Left lung (tissue), 4 donors: ENCODE measurements at regions not wholly inside any gene's neighbourhood (a gene's known extent, or its start where the extent isn't known, plus 50 kb on each side); places are given as distances from the start of the nearest gene placed in this dataset.
A peak's percentile ranks its signal among the peaks of the same experiment; 100 is the strongest.

Experiments used
- ATAC-seq: fragments of 200-7000 bp; cut with Tn5 transposase; one replicate; pipeline ENCODE4 v1.9.1; 2020; ENCODE audit warnings: moderate library complexity
- DNase-seq, 4 donors: peaks; one replicate each; pipeline ENCODE4 v3.0.0-alpha.2; 2013 to 2020
- H3K27ac ChIP-seq, 2 donors: fragments of 200-600 bp; sonication (generic) in 1 of 2; one replicate each; pipeline versions ENCODE4 v1.5.0 to v1.8.0; 2020 to 2021
- H3K27me3 ChIP-seq, 2 donors: fragments of 200-600 bp; sonication (generic) in 1 of 2; one replicate each; pipeline versions ENCODE4 v1.5.0 to v1.8.0; 2020 to 2021
- H3K36me3 ChIP-seq, 2 donors: fragments of 200-600 bp; sonication (generic) in 1 of 2; one replicate each; pipeline versions ENCODE4 v1.5.0 to v1.8.0; 2020 to 2021
- H3K4me1 ChIP-seq, 2 donors: fragments of 200-600 bp; one replicate each; pipeline ENCODE4 v1.8.0; 2021
- H3K4me3 ChIP-seq, 2 donors: fragments of 200-600 bp; sonication (generic) in 1 of 2; one replicate each; pipeline versions ENCODE4 v1.5.0 to v1.8.0; 2020 to 2021; ENCODE audit warnings: mild to moderate bottlenecking in 1 of 2
- H3K9me3 ChIP-seq, 2 donors: fragments of 200-600 bp; sonication (generic) in 1 of 2; one replicate each; pipeline versions ENCODE4 v1.5.0 to v1.8.0; 2020 to 2021
- CTCF ChIP-seq, 2 donors: fragments of 200-600 bp; sonication (generic) in 1 of 2; IDR thresholded peaks; one replicate each; pipeline versions ENCODE4 v1.5.0 to v1.8.0; 2021; ENCODE audit warnings: antibody characterized with exemption in 2 of 2
- intact Hi-C, 2 donors: fragments of 100-400 bp; cut with DNase I; formaldehyde crosslinking; loops; one replicate each; pipeline versions ENCODE4 v1.11.2 to v1.14.2; 2022
- donor health status: DM: no; HTN: yes; CAD: no.
- donor health status: DM: no; HTN: no; CAD: no.

GRCh38 chr2:116948258-116948657 is 866.2 kb upstream of the DDX18 start:
- ATAC-seq (no peak), DNase-seq (no peak)
- intact Hi-C loops = no loop called here
- Histone ChIP-seq H3K27me3 (no peaks in the 10 kb centered on the region), H3K36me3 (no peaks in the 10 kb centered on the region), H3K4me3 (no peak overlapping the region), H3K4me1 (no peaks in the 10 kb centered on the region), H3K27ac (no peak overlapping the region), H3K9me3 (peaks cover 0 to 12% of the 10 kb centered on the region in 2 donors)
- TF ChIP-seq CTCF (IDR thresholded peaks at IDR 0.05) = no peak

GRCh38 chr2:116949249-116949648 is 865.2 kb upstream of the DDX18 start:
- intact Hi-C loops = no loop called here
- TF ChIP-seq CTCF (IDR thresholded peaks at IDR 0.05) = no peak
- DNase-seq (no peak), ATAC-seq (no peak)
- H3K36me3 ChIP-seq = no peaks in the 10 kb centered on the region
- H3K4me3 ChIP-seq = no peak overlapping the region
- H3K4me1 ChIP-seq = no peaks in the 10 kb centered on the region
- H3K27ac ChIP-seq = no peak overlapping the region
- H3K27me3 ChIP-seq = no peaks in the 10 kb centered on the region
- H3K9me3 ChIP-seq = peaks cover 0 to 12% of the 10 kb centered on the region in 2 donors

DNA sequence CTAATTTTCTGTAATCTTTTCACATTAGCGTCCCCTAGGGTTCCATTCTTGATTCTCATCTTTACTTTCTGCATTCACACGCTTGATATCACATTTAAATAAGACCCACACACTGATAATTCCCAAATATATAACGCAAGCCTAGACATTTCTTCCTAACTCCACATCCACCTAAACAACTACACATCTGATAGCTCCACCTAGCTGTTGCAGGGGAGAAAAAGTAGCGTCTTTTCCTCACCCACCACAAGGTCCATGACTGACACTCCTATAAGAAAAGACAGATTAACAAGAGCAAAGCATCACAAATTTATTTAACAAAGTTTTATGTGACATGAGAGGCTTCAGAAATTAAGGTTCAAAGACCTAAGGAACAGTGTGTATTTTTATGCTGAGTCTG is 862.2 kb upstream of the DDX18 start:
- no peaks in the 10 kb centered on the region for H3K36me3 ChIP-seq
- no peak overlapping the region for H3K4me3 ChIP-seq
- ATAC-seq = no peak
- no peak for TF ChIP-seq CTCF (IDR thresholded peaks at IDR 0.05)
- peak in 1 of 4 donors; percentile 1 for DNase-seq
- H3K27ac ChIP-seq = no peak overlapping the region
- H3K9me3 ChIP-seq = peaks cover 0 to 37% of the 10 kb centered on the region in 2 donors
- H3K4me1 ChIP-seq = no peaks in the 10 kb centered on the region
- no peaks in the 10 kb centered on the region for H3K27me3 ChIP-seq
- intact Hi-C loops = no loop called here

GRCh38 chr2:116955646-116956045 is 858.8 kb upstream of the DDX18 start:
- H3K27ac ChIP-seq = no peak overlapping the region
- no peak for ATAC-seq
- no peaks in the 10 kb centered on the region for H3K27me3 ChIP-seq
- H3K4me1 ChIP-seq = no peaks in the 10 kb centered on the region
- TF ChIP-seq CTCF (IDR thresholded peaks at IDR 0.05) = no peak
- no peaks in the 10 kb centered on the region for H3K36me3 ChIP-seq
- intact Hi-C loops = no loop called here
- peaks cover 0 to 41% of the 10 kb centered on the region in 2 donors for H3K9me3 ChIP-seq
- no peak for DNase-seq
- H3K4me3 ChIP-seq = no peak overlapping the region

DNA sequence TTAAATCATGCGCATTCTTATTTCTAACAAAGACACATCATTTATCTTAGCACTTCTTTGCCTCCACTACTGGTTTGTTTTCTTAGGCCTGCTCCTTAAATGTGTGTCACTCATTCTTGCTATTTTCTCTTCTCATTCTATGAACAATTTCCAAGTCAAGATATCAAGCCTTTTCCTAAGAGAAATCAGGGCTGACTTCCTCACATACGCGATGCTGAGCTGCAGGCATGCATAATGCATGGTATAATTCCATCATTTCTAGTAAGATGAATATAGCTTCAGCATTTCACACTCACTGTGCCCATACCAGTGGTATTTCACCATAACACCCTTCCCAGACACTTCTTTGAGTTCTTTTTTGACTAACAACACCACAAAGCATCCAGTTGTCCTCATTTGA is 838.9 kb upstream of the DDX18 start:
- Histone ChIP-seq H3K9me3 (peaks cover 0 to 11% of the 10 kb centered on the region in 2 donors), H3K4me1 (no peaks in the 10 kb centered on the region), H3K27me3 (no peaks in the 10 kb centered on the region), H3K4me3 (no peak overlapping the region), H3K27ac (no peak overlapping the region), H3K36me3 (no peaks in the 10 kb centered on the region)
- no peak for DNase-seq
- ATAC-seq = no peak
- intact Hi-C loops = no loop called here
- TF ChIP-seq CTCF (IDR thresholded peaks at IDR 0.05) = no peak
